GM19328 (cell line): ENCODE measurements at regions not wholly inside any gene's neighbourhood (a gene's known extent, or its start where the extent isn't known, plus 50 kb on each side); places are given as distances from the start of the nearest gene placed in this dataset.
A peak's percentile ranks its signal among the peaks of the same experiment; 100 is the strongest.

Experiments
- ATAC-seq: cut with Tn5 transposase; IDR thresholded peaks from one replicate; pipeline ENCODE4 v1.9.1; 2021; ENCODE audit warnings: mild to moderate bottlenecking, moderate library complexity; ENCODE audit not compliant: unreplicated experiment

- no peak for ATAC-seq
Measured at GRCh38 chr9:550333-550732, 291.2 kb upstream of the DMRT1 start.

DNA sequence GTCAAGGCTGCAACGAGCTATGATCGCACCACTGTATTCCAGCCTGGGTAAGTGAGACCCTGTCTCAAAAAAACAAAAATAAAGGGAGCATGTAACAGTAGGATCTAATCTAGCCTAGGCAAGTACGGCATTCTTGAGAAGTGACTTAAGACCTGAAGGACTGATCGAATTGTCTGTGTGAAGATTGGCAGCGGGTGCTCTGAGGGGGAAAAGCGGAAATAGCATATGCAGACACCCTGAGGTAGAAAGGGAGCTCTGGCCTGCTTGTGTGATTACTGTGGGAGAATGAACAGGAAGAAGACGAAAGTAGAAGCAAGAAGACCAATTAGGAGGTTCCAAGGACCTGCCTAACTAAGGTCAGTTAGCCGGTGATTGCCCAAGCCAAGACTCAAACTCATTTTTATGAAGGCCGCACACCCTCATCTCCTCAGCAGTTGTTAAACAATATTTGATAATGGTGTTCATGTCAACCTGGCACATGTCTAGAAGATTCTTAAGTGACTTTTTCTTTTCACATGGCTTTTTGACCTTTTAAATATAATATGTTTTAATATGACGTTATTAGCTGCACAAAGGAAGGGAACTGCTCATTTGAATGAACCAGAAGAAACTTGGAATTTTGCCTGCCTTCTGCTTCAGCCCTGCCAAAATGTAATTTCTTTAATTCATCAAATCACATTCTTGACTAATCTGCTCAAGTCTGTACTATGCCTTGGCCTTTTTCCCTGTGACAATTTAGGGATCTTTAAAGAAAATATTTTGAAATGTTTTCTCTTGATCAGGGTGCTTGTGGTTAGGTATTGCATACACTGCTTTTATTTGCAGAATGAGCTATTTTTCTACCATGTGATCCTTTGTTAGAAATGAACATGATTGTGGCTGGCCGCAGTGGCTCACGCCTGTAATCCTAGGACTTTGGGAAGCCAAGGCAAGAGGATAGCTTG is 289.2 kb upstream of the DMRT1 start:
- no peak for ATAC-seq

GRCh38 chr9:555493-555892 is 286.0 kb upstream of the DMRT1 start:
- no peak for ATAC-seq

DNA sequence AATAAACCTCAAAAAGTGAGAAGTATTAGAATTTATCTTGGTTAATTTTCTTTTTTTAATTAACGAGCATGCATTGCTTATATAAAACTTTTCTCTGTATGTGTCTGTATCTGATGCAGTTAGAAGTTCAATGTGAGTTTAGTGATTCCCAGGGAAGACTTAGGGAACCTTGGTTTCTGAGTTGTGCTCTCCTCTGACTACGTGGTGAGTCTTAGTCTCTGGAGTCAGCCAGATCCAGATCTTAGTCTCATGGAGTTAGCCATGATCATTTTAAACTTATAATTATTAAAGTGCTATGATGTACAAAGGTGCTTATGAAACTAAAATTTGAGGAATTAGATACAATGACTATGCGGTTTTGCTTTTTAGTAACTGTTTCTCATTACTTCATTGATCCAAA is 285.3 kb upstream of the DMRT1 start:
- ATAC-seq, result no peak

DNA sequence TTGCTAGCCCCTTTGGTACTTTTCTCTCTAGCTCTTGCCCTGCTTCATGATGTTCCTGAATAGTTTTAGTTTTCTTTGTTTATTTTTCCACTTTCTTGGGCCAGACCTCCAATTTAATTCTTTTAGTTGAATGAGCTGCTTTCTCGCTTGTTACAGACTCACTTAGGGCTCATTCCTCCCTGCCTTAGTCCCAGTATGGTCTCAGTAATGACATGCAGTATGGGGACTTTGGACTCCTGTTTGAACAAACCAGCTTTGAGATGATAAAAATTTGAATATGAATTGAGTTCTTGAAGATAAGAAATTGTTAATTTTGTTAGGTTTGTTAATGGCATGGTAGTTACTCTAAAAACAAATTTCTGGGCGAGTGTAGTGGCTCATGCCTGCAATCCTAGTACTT is 284.8 kb upstream of the DMRT1 start:
- ATAC-seq, result no peak

GRCh38 chr9:557601-558201 is 283.8 kb upstream of the DMRT1 start:
- no peak for ATAC-seq

DNA sequence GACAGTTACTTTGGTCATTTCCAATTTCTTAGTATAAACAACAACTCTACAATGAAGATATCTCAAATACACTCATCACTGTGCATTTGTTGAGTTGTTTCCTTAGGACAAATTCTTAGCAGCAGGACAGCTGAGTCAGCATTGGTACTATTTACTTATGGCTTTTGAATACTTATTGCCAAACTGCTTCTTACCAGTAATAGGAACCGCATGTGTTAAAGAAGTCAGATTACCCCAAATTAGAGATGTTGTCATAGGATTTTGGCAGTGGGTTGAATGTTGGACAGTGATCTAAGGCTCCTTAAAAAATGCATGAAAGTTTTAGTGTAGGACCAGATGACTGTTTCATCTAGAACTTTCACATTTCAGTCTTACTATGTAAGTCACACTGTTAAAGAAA is 280.1 kb upstream of the DMRT1 start:
- ATAC-seq, result no peak

DNA sequence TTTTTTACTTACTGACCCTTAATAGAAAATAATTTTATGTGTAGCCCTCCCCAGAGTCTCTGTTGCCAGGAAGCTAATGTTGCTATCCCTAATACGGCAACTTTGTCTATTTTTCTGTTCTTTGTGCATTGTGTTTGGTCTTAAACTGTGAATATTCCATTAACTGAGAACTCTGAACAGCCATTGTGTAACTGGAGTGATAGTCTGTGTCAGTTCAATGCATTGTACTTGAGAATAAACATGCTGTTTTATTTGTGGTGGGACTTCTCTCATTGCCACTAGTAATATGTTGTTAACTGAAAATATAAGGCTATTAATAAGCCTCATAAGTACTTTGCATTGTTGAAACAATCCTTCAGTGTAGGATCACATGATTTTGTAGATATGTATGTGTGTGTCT is 278.3 kb upstream of the DMRT1 start:
- ATAC-seq, result no peak

- no peak for ATAC-seq
Measured at GRCh38 chr9:565528-565927, 276.0 kb upstream of the DMRT1 start.

- peak; percentile 80 for ATAC-seq
Measured at GRCh38 chr9:567128-567746, 274.3 kb upstream of the DMRT1 start.

DNA sequence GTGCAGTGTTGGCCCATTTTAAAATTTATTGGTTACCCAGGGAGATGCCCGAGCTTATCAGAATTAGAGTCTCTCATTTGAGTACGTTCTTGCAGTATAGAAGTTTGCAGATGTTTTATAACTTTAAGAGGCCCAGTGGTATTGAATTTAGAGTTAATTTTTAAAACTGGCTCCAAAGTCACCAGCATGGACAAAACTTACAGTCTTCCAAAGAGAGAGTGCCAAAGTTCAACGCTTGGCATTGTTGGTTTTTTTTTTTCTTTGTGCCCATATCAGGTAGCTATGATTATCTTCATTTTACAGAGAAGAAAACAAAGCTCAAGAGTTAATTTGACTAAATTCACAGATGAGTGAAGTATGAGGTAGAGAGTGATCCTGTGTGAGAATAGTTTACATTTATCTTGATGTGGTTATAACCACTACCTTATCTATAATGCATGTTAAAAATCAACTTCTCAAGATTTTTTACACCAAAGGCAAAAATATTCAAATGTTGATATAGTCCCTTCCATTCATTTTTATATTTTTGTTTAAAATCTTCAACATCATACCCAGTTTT is 273.7 kb upstream of the DMRT1 start:
- peak; percentile 11 for ATAC-seq

- no peak for ATAC-seq
Measured at GRCh38 chr9:569296-569695, 272.2 kb upstream of the DMRT1 start.

- ATAC-seq, result no peak
Measured at GRCh38 chr9:570187-570586, 271.3 kb upstream of the DMRT1 start.

GRCh38 chr9:571066-571465 is 270.4 kb upstream of the DMRT1 start:
- ATAC-seq, result no peak

DNA sequence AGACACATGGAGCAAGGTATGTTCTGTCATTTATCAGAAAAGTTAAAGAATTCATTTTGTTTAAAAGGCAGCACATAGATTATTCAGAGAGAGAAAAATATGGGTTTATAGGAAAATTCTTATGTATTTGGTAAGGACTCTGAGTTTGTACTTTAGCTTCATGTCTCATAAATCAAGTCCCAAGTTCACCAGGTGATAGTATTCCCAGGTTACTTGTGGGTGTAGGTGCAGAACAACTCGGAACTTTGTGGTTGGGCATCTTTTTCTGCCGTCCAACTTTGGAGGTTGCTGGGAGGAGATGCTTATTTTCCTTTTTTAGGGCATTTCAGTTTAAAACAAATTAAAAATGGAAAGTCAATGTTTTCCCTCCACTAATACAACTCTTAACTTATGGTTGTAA is 269.8 kb upstream of the DMRT1 start:
- no peak for ATAC-seq

DNA sequence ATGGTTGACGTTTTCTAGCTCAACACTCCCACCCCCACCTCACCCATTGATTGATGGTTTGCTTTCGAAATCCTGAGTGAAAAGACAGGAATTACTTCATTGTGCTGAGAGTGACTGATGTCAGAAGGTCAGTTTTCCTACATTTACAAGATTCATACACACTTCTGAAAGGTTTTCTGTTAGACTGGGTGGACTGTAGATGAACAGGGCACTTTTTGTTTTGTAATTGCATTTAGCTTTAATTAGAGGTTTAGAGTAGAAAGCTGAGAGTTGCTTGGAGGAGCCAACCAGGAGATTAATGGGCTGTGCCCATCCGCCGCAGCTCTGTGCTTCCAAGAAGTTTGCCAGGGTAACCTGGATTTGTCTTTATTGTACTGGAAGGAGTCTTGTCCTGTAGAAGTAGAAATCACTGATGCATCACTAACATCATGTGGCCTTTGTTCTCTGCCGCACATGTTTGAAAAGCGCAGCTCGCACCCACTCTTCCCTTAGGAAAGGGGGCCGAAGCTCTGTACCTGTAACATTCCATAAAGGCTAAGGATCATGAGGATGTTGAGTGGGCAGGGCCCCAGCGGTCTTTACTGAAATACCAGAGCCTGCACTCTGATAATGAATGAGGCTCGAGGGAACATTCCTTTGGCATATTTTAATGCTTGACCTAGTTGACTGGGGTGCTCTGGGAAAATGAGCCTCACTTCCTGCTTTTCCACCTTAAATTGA is 267.6 kb upstream of the DMRT1 start:
- no peak for ATAC-seq

GRCh38 chr9:575139-575538 is 266.4 kb upstream of the DMRT1 start:
- no peak for ATAC-seq

DNA sequence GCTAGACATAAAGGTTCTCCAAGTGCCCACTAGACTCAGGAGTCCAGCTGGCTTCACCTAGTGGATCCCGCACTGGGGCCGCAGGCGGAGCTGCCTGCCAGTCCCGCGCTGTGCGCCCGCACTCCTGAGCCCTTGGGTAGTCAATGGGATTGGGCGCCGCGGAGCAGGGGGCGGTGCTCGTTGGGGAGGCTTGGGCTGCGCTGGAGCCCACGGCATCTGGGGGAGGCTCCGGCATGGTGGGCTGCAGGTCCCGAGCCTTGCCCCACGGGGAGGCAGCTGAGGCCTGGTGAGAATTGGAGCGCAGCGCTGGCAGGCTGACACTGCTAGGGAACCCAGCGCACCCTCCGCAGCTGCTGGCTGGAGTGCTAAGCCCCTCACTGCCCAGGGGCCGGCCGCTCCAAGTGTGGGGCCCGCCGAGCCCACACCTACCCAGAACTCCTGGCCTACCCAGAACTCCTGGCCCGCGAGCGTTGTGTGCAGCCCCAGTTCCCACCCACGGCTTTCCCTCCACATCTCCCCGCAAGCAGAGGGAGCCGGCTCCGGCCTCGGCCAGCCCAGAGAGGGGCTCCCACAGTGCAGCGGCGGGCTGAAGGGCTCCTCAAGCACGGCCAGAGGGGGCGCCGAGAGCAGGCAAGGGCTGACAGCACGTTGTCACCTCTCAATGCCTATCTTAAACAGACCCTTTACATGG is 260.7 kb upstream of the DMRT1 start:
- ATAC-seq, result no peak

DNA sequence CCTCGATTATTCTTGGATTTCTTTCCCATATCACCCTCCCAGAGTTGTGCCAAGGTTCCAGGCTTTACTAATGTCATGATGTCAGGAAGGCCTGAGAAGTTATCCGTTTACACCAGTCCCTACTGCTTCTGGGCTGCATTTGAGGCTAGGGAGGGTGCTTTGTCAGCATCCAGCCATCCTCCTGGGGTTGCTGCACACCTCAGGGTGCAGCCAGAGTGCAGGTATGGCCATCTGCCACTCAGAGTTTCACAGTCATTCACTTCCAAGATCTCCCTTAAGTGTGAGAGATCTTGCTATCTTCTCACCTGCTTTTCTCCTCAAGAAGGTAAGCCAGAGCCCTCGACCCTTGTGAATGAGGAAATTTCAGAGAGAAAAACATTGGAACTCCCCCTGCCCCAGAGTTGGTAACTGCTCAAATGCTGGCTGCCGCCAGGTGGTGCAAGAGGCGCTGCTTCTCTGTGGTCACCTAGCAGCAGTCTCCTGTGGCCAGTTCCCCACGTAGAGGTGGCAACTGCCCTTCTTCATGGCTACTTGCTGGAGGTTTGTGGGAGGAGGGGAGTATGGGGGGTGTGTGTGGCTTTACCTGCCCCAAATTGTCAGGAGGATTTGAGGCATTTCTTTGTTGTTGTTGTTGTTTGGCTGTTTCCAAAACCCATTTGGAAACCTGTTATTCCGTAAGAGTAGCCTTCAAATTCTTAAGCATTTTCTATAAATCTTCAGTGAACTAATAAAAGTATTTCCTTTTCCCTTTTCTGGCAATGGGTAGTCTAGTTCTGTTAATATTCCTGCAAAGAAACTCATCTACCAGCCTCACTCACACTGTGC is 259.6 kb upstream of the DMRT1 start:
- no peak for ATAC-seq

GRCh38 chr9:582775-583174 is 258.7 kb upstream of the DMRT1 start:
- ATAC-seq, result no peak
